Thyroid gland (tissue), 4 donors: ENCODE measurements at regions not wholly inside any gene's neighbourhood (a gene's known extent, or its start where the extent isn't known, plus 50 kb on each side); places are given as distances from the start of the nearest gene placed in this dataset.

Source experiments
- DNase-seq, 2 donors: peaks; one replicate each; pipeline ENCODE4 v3.0.0-alpha.2; 2019
- H3K27ac ChIP-seq, 3 donors: fragments of 200-600 bp; sonication (generic); 1 replicate in 2 of 3; 2 replicates in 1 of 3; pipeline ENCODE4 v1.5.1; 2016 to 2019; ENCODE audit warnings: mild to moderate bottlenecking in 1 of 3, moderate library complexity in 1 of 3
- H3K27me3 ChIP-seq: fragments of 200-600 bp; sonication (generic); one replicate; pipeline ENCODE4 v1.5.1; 2019
- H3K36me3 ChIP-seq, 2 donors: fragments of 200-600 bp; sonication (generic); one replicate each; pipeline ENCODE4 v1.5.1; 2016 to 2019
- H3K4me1 ChIP-seq, 2 donors: fragments of 200-600 bp; sonication (generic); one replicate each; pipeline ENCODE4 v1.5.1; 2017 to 2019
- H3K4me3 ChIP-seq, 3 donors: fragments of 200-600 bp; sonication (generic); replicated peaks in 1 of 3; 1 replicate in 2 of 3; 2 replicates in 1 of 3; pipeline ENCODE4 v1.5.1; 2016; ENCODE audit warnings: mild to moderate bottlenecking in 1 of 3
- H3K9me3 ChIP-seq: fragments of 200-600 bp; sonication (generic); one replicate; pipeline ENCODE4 v1.5.1; 2017
- POLR2A ChIP-seq, 2 donors: fragments of 450-650 bp; IDR thresholded peaks; one replicate each; pipeline ENCODE4 v1.6.1; 2017; ENCODE audit warnings: antibody characterized with exemption in 2 of 2, mild to moderate bottlenecking in 2 of 2, moderate library complexity in 1 of 2
- WGBS, 2 donors: methylation state at CpG; one replicate each; pipeline ENCODE4 v1.1.5; 2017; 5-methylcytosine and 5-hydroxymethylcytosine counted together
- intact Hi-C: fragments of 100-400 bp; cut with DNase I; formaldehyde crosslinking; loops from one replicate; pipeline ENCODE4 v1.15.1; 2023
- TF ChIP-seq, protein P1 (sequence below), 6 experiments: fragments of 200-600 bp in 3 of 6; fragments of 450-650 bp in 3 of 6; sonication (generic) in 3 of 6; IDR thresholded peaks; one replicate each; pipeline ENCODE4 v1.5.1; 2016 to 2019; ENCODE audit warnings: antibody characterized with exemption in 6 of 6, mild to moderate bottlenecking in 2 of 6, inconsistent platforms in 1 of 6, moderate library complexity in 1 of 6

- Histone ChIP-seq H3K27me3 (no peaks in the 10 kb centered on the region), H3K27ac (no peak overlapping the region), H3K4me1 (no peaks in the 10 kb centered on the region), H3K9me3 (no peaks in the 10 kb centered on the region), H3K36me3 (no peaks in the 10 kb centered on the region), H3K4me3 (no peak overlapping the region)
- no peak for TF ChIP-seq POLR2A (IDR thresholded peaks at IDR 0.05)
- TF ChIP-seq, protein P1, sequence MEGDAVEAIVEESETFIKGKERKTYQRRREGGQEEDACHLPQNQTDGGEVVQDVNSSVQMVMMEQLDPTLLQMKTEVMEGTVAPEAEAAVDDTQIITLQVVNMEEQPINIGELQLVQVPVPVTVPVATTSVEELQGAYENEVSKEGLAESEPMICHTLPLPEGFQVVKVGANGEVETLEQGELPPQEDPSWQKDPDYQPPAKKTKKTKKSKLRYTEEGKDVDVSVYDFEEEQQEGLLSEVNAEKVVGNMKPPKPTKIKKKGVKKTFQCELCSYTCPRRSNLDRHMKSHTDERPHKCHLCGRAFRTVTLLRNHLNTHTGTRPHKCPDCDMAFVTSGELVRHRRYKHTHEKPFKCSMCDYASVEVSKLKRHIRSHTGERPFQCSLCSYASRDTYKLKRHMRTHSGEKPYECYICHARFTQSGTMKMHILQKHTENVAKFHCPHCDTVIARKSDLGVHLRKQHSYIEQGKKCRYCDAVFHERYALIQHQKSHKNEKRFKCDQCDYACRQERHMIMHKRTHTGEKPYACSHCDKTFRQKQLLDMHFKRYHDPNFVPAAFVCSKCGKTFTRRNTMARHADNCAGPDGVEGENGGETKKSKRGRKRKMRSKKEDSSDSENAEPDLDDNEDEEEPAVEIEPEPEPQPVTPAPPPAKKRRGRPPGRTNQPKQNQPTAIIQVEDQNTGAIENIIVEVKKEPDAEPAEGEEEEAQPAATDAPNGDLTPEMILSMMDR (IDR thresholded peaks at IDR 0.05): no peak
- intact Hi-C loops: no loop called here
- WGBS, 2 donors: 93 to 94% methylated on average over 5 of the region's 5 CpGs
- DNase-seq: no peak
Observed at GRCh38 chr11:45534132-45534531, 131.3 kb downstream of the CHST1 start.

DNA sequence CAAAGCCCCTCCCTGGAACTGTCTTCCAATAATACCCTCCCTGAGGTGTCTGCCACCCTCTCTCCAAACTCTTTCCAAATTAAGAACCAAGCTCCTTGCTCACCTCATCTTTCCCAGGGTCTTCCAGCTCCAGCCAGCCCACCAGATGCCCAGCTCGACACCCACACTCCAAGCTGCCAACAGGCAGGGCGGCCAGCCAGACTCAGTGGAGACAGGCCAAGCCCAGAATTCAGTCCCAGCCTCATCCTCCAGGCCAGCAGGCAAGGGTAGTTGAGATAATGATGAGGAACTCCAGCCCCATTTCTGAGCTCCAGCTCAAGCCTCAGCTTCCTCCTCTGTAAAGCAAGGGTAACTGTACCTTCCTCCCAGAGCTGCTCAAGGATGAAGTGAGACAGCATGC, 132.9 kb downstream of the CHST1 start:
- DNase-seq: no peak
- H3K4me1 ChIP-seq: no peaks in the 10 kb centered on the region
- TF ChIP-seq, protein P1 (IDR thresholded peaks at IDR 0.05): no peak
- TF ChIP-seq POLR2A (IDR thresholded peaks at IDR 0.05): no peak
- H3K9me3 ChIP-seq: no peaks in the 10 kb centered on the region
- 72 to 75% methylated on average over 2 of the region's 2 CpGs for WGBS, 2 donors
- intact Hi-C loops: no loop called here
- H3K27me3 ChIP-seq: no peaks in the 10 kb centered on the region
- H3K27ac ChIP-seq: no peak overlapping the region
- H3K36me3 ChIP-seq: no peaks in the 10 kb centered on the region
- no peak overlapping the region for H3K4me3 ChIP-seq

DNA sequence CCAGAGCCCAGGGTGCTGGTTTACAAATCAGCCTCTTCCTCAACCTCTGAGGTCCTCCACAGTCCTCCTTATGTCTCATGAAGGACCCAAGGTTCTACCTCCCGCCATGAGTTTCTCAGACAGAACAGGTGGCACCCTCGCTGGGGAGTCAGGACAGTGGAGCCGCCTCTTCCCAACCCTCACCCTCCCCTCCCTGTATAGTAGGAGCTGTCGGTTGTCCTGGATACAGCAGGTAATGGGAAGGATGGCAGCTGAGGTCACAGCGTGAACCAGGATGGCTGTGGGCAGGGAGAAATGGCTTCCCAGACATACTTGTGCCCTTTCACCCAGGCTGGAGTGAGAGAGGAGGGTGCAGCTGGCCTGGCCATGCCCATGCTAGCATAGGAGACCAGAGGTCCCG, 134.6 kb downstream of the CHST1 start:
- 88 to 90% methylated on average over 5 to 6 of the region's 6 CpGs for WGBS, 2 donors
- Histone ChIP-seq H3K27me3 (no peaks in the 10 kb centered on the region), H3K27ac (no peak overlapping the region)

GRCh38 chr11:45530111-45530510, 135.3 kb downstream of the CHST1 start:
- intact Hi-C loops: no loop called here
- H3K27me3 ChIP-seq: no peaks in the 10 kb centered on the region

More for the DNA sequence above, 134.6 kb downstream of the CHST1 start:
- H3K36me3 ChIP-seq: no peaks in the 10 kb centered on the region
- intact Hi-C loops: no loop called here
- no peaks in the 10 kb centered on the region for H3K4me1 ChIP-seq
- H3K9me3 ChIP-seq: no peaks in the 10 kb centered on the region
- H3K4me3 ChIP-seq: no peak overlapping the region
- DNase-seq: no peak
- TF ChIP-seq POLR2A (IDR thresholded peaks at IDR 0.05): no peak

DNA sequence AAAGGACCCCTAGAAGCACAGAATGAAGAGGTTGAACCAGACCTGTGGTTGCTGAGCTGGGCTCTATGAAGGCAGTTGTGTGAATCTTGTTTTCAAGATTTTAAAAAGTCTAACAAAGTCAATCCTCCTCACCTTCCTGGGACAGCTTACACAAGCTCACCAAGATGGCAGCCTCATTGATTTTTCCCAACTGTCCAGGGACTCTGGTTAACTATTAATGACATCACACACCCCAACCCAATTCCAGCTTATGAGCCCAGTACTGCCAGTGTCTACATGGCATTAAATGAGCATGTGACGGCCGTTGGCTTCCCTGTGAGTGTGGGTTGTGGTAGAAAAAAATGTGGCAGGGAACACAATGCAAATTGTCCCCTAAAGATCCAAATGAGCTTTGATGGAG, 137.0 kb downstream of the CHST1 start:
- TF ChIP-seq POLR2A (IDR thresholded peaks at IDR 0.05): no peak
- TF ChIP-seq, protein P1 (IDR thresholded peaks at IDR 0.05): no peak
- H3K27ac ChIP-seq: no peak overlapping the region
- no peak for DNase-seq
- no peak overlapping the region for H3K4me3 ChIP-seq
- H3K9me3 ChIP-seq: no peaks in the 10 kb centered on the region
- intact Hi-C loops: no loop called here
- H3K36me3 ChIP-seq: no peaks in the 10 kb centered on the region
- no peaks in the 10 kb centered on the region for H3K27me3 ChIP-seq
- no peaks in the 10 kb centered on the region for H3K4me1 ChIP-seq
- WGBS, 2 donors: 85 to 91% methylated on average over 2 of the region's 2 CpGs

More at GRCh38 chr11:45530111-45530510, 135.3 kb downstream of the CHST1 start:
- TF ChIP-seq, protein P1 (IDR thresholded peaks at IDR 0.05): no peak
- no peak for TF ChIP-seq POLR2A (IDR thresholded peaks at IDR 0.05)
- Histone ChIP-seq H3K9me3 (no peaks in the 10 kb centered on the region), H3K27ac (no peak overlapping the region), H3K36me3 (no peaks in the 10 kb centered on the region), H3K4me1 (no peaks in the 10 kb centered on the region), H3K4me3 (no peak overlapping the region)
- 78 to 83% methylated on average over 2 of the region's 2 CpGs for WGBS, 2 donors
- DNase-seq: no peak

- Histone ChIP-seq H3K27me3 (no peaks in the 10 kb centered on the region), H3K4me1 (no peaks in the 10 kb centered on the region), H3K9me3 (no peaks in the 10 kb centered on the region), H3K27ac (no peak overlapping the region), H3K4me3 (no peak overlapping the region), H3K36me3 (no peaks in the 10 kb centered on the region)
- WGBS, 2 donors: 79 to 89% methylated on average over 1 of the region's 1 CpG
- intact Hi-C loops: no loop called here
- DNase-seq: no peak
- TF ChIP-seq POLR2A (IDR thresholded peaks at IDR 0.05): no peak
- TF ChIP-seq, protein P1 (IDR thresholded peaks at IDR 0.05): no peak
Observed at GRCh38 chr11:45527898-45528297, 137.5 kb downstream of the CHST1 start.
